Nephron (organoid): ENCODE measurements at regions not wholly inside any gene's neighbourhood (a gene's known extent, or its start where the extent isn't known, plus 50 kb on each side); places are given as distances from the start of the nearest gene placed in this dataset.

Experiments used
- H3K27ac Mint-ChIP-seq, 3 experiments: 2 replicates each; pipeline ENCODE4 v1.8.0; 2020; ENCODE audit warnings: mixed read lengths in 3 of 3, mild to moderate bottlenecking in 2 of 3, moderate library complexity in 1 of 3
- H3K27me3 Mint-ChIP-seq: 2 replicates; pipeline ENCODE4 v1.8.0; 2021; ENCODE audit warnings: low read depth, mild to moderate bottlenecking, moderate library complexity, mixed read lengths
- H3K36me3 Mint-ChIP-seq: 2 replicates; pipeline ENCODE4 v1.8.0; 2020; ENCODE audit warnings: low read depth, mixed read lengths
- H3K4me1 Mint-ChIP-seq: 2 replicates; pipeline ENCODE4 v1.8.0; 2020; ENCODE audit warnings: mixed read lengths
- H3K4me3 Mint-ChIP-seq, 3 experiments: 2 replicates each; pipeline ENCODE4 v1.8.0; 2020; ENCODE audit warnings: mild to moderate bottlenecking in 3 of 3, mixed read lengths in 3 of 3, moderate library complexity in 2 of 3
- H3K9me3 Mint-ChIP-seq: 2 replicates; pipeline ENCODE4 v1.8.0; 2020; ENCODE audit warnings: mixed read lengths
- TF ChIP-seq, protein P1 (sequence below), 3 experiments: fragments of 200-600 bp; sonication (generic); IDR thresholded peaks; one replicate each; pipeline ENCODE4 v1.5.0; 2021; ENCODE audit warnings: antibody characterized with exemption in 3 of 3; ENCODE audit not compliant: unreplicated experiment in 3 of 3

- H3K4me3 Mint-ChIP-seq = no peak overlapping the region
- peaks cover 2% of the 10 kb centered on the region for H3K27me3 Mint-ChIP-seq
- peaks cover 8% of the 10 kb centered on the region for H3K9me3 Mint-ChIP-seq
- no peaks in the 10 kb centered on the region for H3K4me1 Mint-ChIP-seq
- H3K27ac Mint-ChIP-seq = no peak overlapping the region
- H3K36me3 Mint-ChIP-seq = no peaks in the 10 kb centered on the region
- TF ChIP-seq, protein P1, sequence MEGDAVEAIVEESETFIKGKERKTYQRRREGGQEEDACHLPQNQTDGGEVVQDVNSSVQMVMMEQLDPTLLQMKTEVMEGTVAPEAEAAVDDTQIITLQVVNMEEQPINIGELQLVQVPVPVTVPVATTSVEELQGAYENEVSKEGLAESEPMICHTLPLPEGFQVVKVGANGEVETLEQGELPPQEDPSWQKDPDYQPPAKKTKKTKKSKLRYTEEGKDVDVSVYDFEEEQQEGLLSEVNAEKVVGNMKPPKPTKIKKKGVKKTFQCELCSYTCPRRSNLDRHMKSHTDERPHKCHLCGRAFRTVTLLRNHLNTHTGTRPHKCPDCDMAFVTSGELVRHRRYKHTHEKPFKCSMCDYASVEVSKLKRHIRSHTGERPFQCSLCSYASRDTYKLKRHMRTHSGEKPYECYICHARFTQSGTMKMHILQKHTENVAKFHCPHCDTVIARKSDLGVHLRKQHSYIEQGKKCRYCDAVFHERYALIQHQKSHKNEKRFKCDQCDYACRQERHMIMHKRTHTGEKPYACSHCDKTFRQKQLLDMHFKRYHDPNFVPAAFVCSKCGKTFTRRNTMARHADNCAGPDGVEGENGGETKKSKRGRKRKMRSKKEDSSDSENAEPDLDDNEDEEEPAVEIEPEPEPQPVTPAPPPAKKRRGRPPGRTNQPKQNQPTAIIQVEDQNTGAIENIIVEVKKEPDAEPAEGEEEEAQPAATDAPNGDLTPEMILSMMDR (IDR thresholded peaks at IDR 0.05; ENCODE audit: unreplicated experiment in 3 of 3) = no peak
These were observed 81.2 kb downstream of the VCPKMT start for GRCh38 chr14:50035214-50035613.

- Mint-ChIP-seq H3K27ac (no peak overlapping the region), H3K9me3 (peaks cover 7% of the 10 kb centered on the region), H3K36me3 (no peaks in the 10 kb centered on the region), H3K27me3 (peaks cover 4% of the 10 kb centered on the region), H3K4me3 (no peak overlapping the region), H3K4me1 (no peaks in the 10 kb centered on the region)
- TF ChIP-seq, protein P1 (IDR thresholded peaks at IDR 0.05; ENCODE audit: unreplicated experiment in 3 of 3) = no peak
These were observed 80.2 kb downstream of the VCPKMT start for GRCh38 chr14:50036211-50036610.

- no peaks in the 10 kb centered on the region for H3K36me3 Mint-ChIP-seq
- H3K4me3 Mint-ChIP-seq = no peak overlapping the region
- H3K27ac Mint-ChIP-seq = no peak overlapping the region
- peaks cover 4% of the 10 kb centered on the region for H3K27me3 Mint-ChIP-seq
- H3K9me3 Mint-ChIP-seq = peaks cover 5% of the 10 kb centered on the region
- TF ChIP-seq, protein P1 (IDR thresholded peaks at IDR 0.05; ENCODE audit: unreplicated experiment in 3 of 3) = no peak
- no peaks in the 10 kb centered on the region for H3K4me1 Mint-ChIP-seq
These were observed 79.7 kb downstream of the VCPKMT start for GRCh38 chr14:50036637-50037036.

- no peak overlapping the region for H3K27ac Mint-ChIP-seq
- peaks cover 5% of the 10 kb centered on the region for H3K9me3 Mint-ChIP-seq
- H3K36me3 Mint-ChIP-seq = no peaks in the 10 kb centered on the region
- H3K4me1 Mint-ChIP-seq = no peaks in the 10 kb centered on the region
- peaks cover 4% of the 10 kb centered on the region for H3K27me3 Mint-ChIP-seq
- no peak overlapping the region for H3K4me3 Mint-ChIP-seq
- TF ChIP-seq, protein P1 (IDR thresholded peaks at IDR 0.05; ENCODE audit: unreplicated experiment in 3 of 3) = no peak
These were observed 79.1 kb downstream of the VCPKMT start for GRCh38 chr14:50037240-50037639.

DNA sequence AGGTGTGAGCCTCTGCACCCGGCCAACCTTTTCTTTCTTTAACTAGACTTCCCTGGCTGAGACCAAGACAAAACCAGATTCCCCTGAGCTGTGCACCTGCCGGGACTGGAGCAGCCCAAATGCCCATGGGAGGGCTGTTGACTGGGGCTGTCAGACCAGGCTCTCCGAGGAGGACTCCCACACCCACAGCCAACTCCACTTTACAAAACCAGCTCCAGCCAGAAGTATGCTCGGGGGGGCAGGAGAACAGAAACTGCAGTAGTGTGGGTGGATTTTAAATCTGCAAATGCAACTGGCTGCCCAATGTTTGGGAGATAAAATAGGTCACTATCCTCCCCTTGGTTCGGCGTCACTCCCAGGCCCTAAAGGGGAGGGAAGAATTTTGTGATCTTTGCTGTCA is 78.5 kb downstream of the VCPKMT start:
- peaks cover 5% of the 10 kb centered on the region for H3K9me3 Mint-ChIP-seq
- TF ChIP-seq, protein P1 (IDR thresholded peaks at IDR 0.05; ENCODE audit: unreplicated experiment in 3 of 3) = no peak
- H3K27me3 Mint-ChIP-seq = peaks cover 4% of the 10 kb centered on the region
- H3K4me3 Mint-ChIP-seq = no peak overlapping the region
- no peaks in the 10 kb centered on the region for H3K4me1 Mint-ChIP-seq
- H3K36me3 Mint-ChIP-seq = no peaks in the 10 kb centered on the region
- no peak overlapping the region for H3K27ac Mint-ChIP-seq

GRCh38 chr14:50038398-50039119 is 77.8 kb downstream of the VCPKMT start:
- Mint-ChIP-seq H3K27me3 (peaks cover 4% of the 10 kb centered on the region), H3K4me3 (no peak overlapping the region), H3K27ac (no peak overlapping the region), H3K9me3 (peaks cover 5% of the 10 kb centered on the region), H3K36me3 (no peaks in the 10 kb centered on the region), H3K4me1 (no peaks in the 10 kb centered on the region)
- TF ChIP-seq, protein P1 (IDR thresholded peaks at IDR 0.05; ENCODE audit: unreplicated experiment in 3 of 3) = no peak
